GM12878 (cell line): ENCODE measurements at regions not wholly inside any gene's neighbourhood (a gene's known extent, or its start where the extent isn't known, plus 50 kb on each side); places are given as distances from the start of the nearest gene placed in this dataset.
"Not testable (repeated sequence)": the region's sequence is repeated elsewhere in the genome, so short reads cannot be mapped to it uniquely, and the experiment has no call there.

Experiments used
- ATAC-seq: fragments of 200-7000 bp; cut with Tn5 transposase; 3 replicates; pipeline ENCODE4 v1.9.1; 2020; ENCODE audit warnings: mild to moderate bottlenecking, moderate library complexity
- BruUV-seq: library from RNA; stranded (reverse); fragments of 400-500 nt; replicated peaks from 2 replicates; lab custom pipeline; 2021; lab: Mats Ljungman, UMichigan
- CTCF ChIA-PET: fragments of 300-600 bp; sonication (Branson Sonifier 250); formaldehyde crosslinking; extraction: SDS; loops from one replicate; lab custom pipeline; 2021; ENCODE audit warnings: inconsistent platforms; lab: Yijun Ruan, JAX
- POLR2A ChIA-PET: fragments of 350-600 bp; formaldehyde crosslinking; extraction: SDS; loops from one replicate; lab custom pipeline; 2021; ENCODE audit warnings: inconsistent platforms; lab: Charles Lee
- RAD21 ChIA-PET: fragments of 300-600 bp; sonication (Branson Sonifier 250); formaldehyde crosslinking; loops from one replicate; lab custom pipeline; 2023; ENCODE audit warnings: antibody characterized with exemption; ENCODE audit not compliant: unreplicated experiment; lab: Charles Lee
- SMC1A ChIA-PET: fragments of 300-600 bp; sonication (Branson Sonifier 250); formaldehyde crosslinking; loops from one replicate; lab custom pipeline; 2023; ENCODE audit not compliant: unreplicated experiment, uncharacterized antibody; lab: Charles Lee
- DNase-seq: peaks from one replicate; pipeline ENCODE4 v3.0.0-alpha.2; 2011; ENCODE audit warnings: low read depth, low spot score
- FAIRE-seq: peaks from 3 replicates; lab custom pipeline; 2011; peaks lifted over from hg19 to GRCh38; lab: Jason Lieb, UNC
- H2AFZ ChIP-seq: 2 replicates; pipeline ENCODE4 v1.6.0; 2011; ENCODE audit warnings: low read depth, low read length, control low read depth; ENCODE audit not compliant: control insufficient read depth
- H3K27ac ChIP-seq: 2 replicates; pipeline ENCODE4 v1.5.1; 2011; ENCODE audit warnings: control low read depth; ENCODE audit not compliant: control insufficient read depth, insufficient read depth
- H3K27me3 ChIP-seq, 2 experiments: replicated peaks in 1 of 2; 2 replicates each; pipeline versions ENCODE4 v1.6.0 to v1.6.1; 2011; ENCODE audit warnings: low read length in 1 of 2; ENCODE audit not compliant: control insufficient read depth in 2 of 2, insufficient read depth in 2 of 2
- H3K36me3 ChIP-seq, 2 experiments: 2 replicates each; pipeline ENCODE4 v1.5.1; 2011; ENCODE audit warnings: low read length in 1 of 2; ENCODE audit not compliant: control insufficient read depth in 2 of 2, insufficient read depth in 2 of 2
- H3K4me1 ChIP-seq: 2 replicates; pipeline ENCODE4 v1.6.1; 2011; ENCODE audit warnings: mild to moderate bottlenecking, low read length, moderate library complexity, mixed read lengths; ENCODE audit not compliant: control insufficient read depth, insufficient read depth
- H3K4me2 ChIP-seq: 2 replicates; pipeline ENCODE4 v1.6.0; 2011; ENCODE audit warnings: control low read depth; ENCODE audit not compliant: control insufficient read depth, insufficient read depth
- H3K4me3 ChIP-seq: fragments of 200-600 bp; sonication (generic); 2 replicates; pipeline ENCODE4 v1.5.1; 2016
- H3K79me2 ChIP-seq: 2 replicates; pipeline ENCODE4 v1.6.0; 2011; ENCODE audit warnings: low read length; ENCODE audit not compliant: control insufficient read depth, insufficient read depth
- H3K9ac ChIP-seq: 2 replicates; pipeline ENCODE4 v1.8.0; 2011; ENCODE audit warnings: low read length, control low read depth, mixed read lengths; ENCODE audit not compliant: control insufficient read depth, insufficient read depth
- H3K9me3 ChIP-seq: replicated peaks from 3 replicates; pipeline ENCODE4 v1.5.1; 2011; ENCODE audit warnings: mild to moderate bottlenecking, low read length; ENCODE audit not compliant: control insufficient read depth, insufficient read depth
- H4K20me1 ChIP-seq: 2 replicates; pipeline ENCODE4 v1.6.0; 2011; ENCODE audit not compliant: control insufficient read depth, insufficient read depth
- NFXL1 ChIP-seq: fragments of 450-650 bp; IDR thresholded peaks from 2 replicates; pipeline ENCODE4 v1.6.1; 2017; ENCODE audit warnings: antibody characterized with exemption, mild to moderate bottlenecking, borderline replicate concordance
- NFYA ChIP-seq: IDR thresholded peaks from 2 replicates; pipeline ENCODE4 v1.6.1; 2011; ENCODE audit warnings: low read depth, mild to moderate bottlenecking, low read length, improper control_type of control experiment, borderline replicate concordance
- TCF3 ChIP-seq: IDR thresholded peaks from 2 replicates; pipeline ENCODE4 v1.6.1; 2012; ENCODE audit warnings: low read depth, mild to moderate bottlenecking, low read length, borderline replicate concordance; ENCODE audit not compliant: insufficient read depth
- ZNF24 ChIP-seq: fragments of 450-650 bp; IDR thresholded peaks from 2 replicates; pipeline ENCODE4 v1.6.1; 2017; ENCODE audit warnings: antibody characterized with exemption, mild to moderate bottlenecking
- WGBS: methylation state at CpG from one replicate; pipeline ENCODE4 v1.1.6; 2016; ENCODE audit warnings: low lambda C conversion rate; ENCODE audit not compliant: insufficient replicate concordance, insufficient coverage; ENCODE audit errors: missing lambda C conversion rate; 5-methylcytosine and 5-hydroxymethylcytosine counted together
- in situ Hi-C: fragments of 300-500 bp; cut with MboI; formaldehyde crosslinking; loops from 9 replicates; pipeline ENCODE4 v1.14.3; 2018; ENCODE audit warnings: mixed read lengths
- intact Hi-C: fragments of 100-400 bp; cut with micrococcal nuclease; formaldehyde crosslinking; loops from one replicate; pipeline ENCODE4 v1.14.2; 2022; ENCODE audit not compliant: unreplicated experiment
- TF ChIP-seq, protein P1 (sequence below), 3 experiments: IDR thresholded peaks in 2 of 3; conservative IDR thresholded peaks in 1 of 3; 2 replicates each; pipeline ENCODE4 v1.5.1; 2011; ENCODE audit warnings: low read depth in 3 of 3, low read length in 3 of 3, mild to moderate bottlenecking in 3 of 3, control low read depth in 2 of 3, moderate library complexity in 2 of 3, inconsistent platforms in 1 of 3, mixed read lengths in 1 of 3; ENCODE audit not compliant: control insufficient read depth in 2 of 3, insufficient read depth in 1 of 3; ENCODE audit errors: extremely low read depth in 1 of 3

DNA sequence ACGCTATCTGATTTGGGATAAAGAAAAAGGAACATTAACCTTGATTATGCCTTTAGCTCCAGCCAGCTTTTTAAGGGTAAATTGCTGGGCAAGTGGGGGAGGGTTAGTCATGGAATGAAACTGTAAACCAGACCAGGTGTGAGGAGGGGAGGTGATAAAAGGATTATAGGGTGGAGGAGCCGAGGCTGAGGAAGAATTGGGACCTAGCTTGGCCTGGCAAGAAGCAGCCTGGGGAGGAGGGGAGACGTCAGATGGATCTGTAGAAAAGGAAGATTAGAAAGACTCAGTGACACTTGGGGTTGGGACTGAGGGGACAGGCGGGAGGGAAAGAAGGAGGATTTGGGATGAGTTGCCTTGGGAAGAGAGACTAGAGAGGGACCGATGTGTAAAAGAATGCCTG lies 590.8 kb upstream of the MDGA2 start:
- RAD21 ChIA-PET, H3K79me2 ChIP-seq, H3K9ac ChIP-seq, H3K4me2 ChIP-seq, DNase-seq, intact Hi-C loops, CTCF ChIA-PET, H3K9me3 ChIP-seq, H3K27ac ChIP-seq, H4K20me1 ChIP-seq, BruUV-seq, H3K36me3 ChIP-seq, SMC1A ChIA-PET, H3K4me3 ChIP-seq, ATAC-seq, H3K27me3 ChIP-seq, POLR2A ChIA-PET, H3K4me1 ChIP-seq, in situ Hi-C loops, FAIRE-seq, H2AFZ ChIP-seq: not testable (repeated sequence)
- WGBS = 6% methylated on average over 5 of the region's 5 CpGs

DNA sequence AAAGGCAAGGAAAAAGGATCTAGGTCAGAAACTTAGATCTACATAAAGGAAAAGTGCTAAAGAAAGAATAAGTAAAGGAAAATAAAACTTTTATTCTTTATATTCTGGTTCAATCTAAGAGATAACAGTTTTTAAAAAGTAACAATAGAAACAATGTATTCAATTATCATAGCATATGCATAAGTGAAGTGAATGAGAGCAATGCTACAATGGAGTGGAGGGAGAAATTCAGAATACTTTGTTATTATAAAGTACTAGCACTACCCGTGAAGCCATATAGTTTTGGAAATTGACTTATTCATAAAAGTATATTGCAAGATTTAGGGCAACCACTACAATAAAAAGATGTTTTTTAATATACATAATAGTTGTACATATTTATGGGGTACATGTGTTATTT lies 586.0 kb upstream of the MDGA2 start:
- in situ Hi-C loops (no loop called here), intact Hi-C loops (no loop called here)
- WGBS = 56% methylated on average over 1 of the region's 1 CpG

DNA sequence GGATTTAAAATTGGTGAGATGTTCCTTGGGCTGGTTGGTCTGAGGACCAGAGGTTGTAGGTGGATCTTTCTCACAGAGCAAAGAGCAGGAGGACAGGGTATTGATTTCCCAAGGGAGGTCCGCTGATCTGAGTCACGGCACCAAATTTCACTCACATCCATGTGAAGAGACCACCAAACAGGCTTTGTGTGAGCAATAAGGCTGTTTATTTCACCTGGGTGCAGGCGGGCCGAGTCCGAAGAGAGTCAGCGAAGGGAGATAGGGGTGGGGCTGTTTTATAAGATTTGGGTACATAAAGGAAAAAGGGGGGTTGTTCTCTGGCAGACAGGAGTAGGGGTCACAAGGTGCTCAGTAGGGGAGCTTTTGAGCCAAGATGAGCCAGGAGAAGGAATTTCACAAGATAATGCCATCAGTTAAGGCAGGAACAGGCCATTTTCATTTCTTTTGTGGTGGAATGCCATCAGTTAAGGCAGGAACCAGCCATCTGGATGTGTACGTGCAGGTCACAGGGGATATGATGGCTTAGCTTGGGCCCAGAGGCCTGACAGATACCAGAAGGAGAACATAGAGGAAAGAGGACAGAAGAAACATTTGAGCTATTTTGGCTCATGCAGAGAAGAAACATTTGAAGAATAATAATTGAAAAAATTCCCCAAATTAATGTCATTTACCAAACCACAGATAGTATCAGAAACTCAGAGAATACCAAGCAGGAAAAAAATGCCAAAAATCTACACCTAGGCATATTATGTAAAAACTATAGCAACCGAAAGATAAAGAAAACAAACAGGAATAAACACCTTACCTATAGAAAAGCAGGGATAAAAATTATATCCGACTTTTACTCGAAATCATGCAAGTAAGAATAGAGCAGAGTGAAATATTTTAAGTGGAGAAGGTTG lies 585.2 kb upstream of the MDGA2 start:
- H3K9ac ChIP-seq, H2AFZ ChIP-seq, H4K20me1 ChIP-seq, in situ Hi-C loops, H3K4me2 ChIP-seq, POLR2A ChIA-PET, H3K27me3 ChIP-seq, DNase-seq, H3K36me3 ChIP-seq, CTCF ChIA-PET, BruUV-seq, RAD21 ChIA-PET, ATAC-seq, H3K4me1 ChIP-seq, H3K79me2 ChIP-seq, H3K4me3 ChIP-seq, H3K9me3 ChIP-seq, FAIRE-seq, intact Hi-C loops, H3K27ac ChIP-seq: not testable (repeated sequence)
- 50% methylated on average over 10 of the region's 10 CpGs for WGBS
- SMC1A ChIA-PET = interaction anchor here (1.2 kb wide), 1 partner anchor 12 kb away, joined by 3 read pairs; no protein-coding TSS in a partner anchor

More for the DNA sequence above, 586.0 kb upstream of the MDGA2 start:
- H3K79me2 ChIP-seq = no peaks in the 10 kb centered on the region
- no peaks in the 10 kb centered on the region for H3K36me3 ChIP-seq
- no peak overlapping the region for H3K4me2 ChIP-seq
- ChIA-PET CTCF (no interaction called here), POLR2A (no interaction called here), RAD21 (no interaction called here), SMC1A (interaction anchor here (1.2 kb wide), 1 partner anchor 11 kb away, joined by 3 read pairs; no protein-coding TSS in a partner anchor)
- H3K27ac ChIP-seq = no peak overlapping the region
- FAIRE-seq (no peak), DNase-seq (no peak), ATAC-seq (no peak)
- no TSS peak for BruUV-seq
- no peaks in the 10 kb centered on the region for H3K9me3 ChIP-seq
- H4K20me1 ChIP-seq = no peaks in the 10 kb centered on the region
- no peaks in the 10 kb centered on the region for H3K27me3 ChIP-seq
- no peak overlapping the region for H3K4me3 ChIP-seq
- H2AFZ ChIP-seq = no peak overlapping the region
- TF ChIP-seq NFYA (no peak), NFXL1 (no peak), ZNF24 (no peak), TCF3 (no peak)
- TF ChIP-seq, protein P1, sequence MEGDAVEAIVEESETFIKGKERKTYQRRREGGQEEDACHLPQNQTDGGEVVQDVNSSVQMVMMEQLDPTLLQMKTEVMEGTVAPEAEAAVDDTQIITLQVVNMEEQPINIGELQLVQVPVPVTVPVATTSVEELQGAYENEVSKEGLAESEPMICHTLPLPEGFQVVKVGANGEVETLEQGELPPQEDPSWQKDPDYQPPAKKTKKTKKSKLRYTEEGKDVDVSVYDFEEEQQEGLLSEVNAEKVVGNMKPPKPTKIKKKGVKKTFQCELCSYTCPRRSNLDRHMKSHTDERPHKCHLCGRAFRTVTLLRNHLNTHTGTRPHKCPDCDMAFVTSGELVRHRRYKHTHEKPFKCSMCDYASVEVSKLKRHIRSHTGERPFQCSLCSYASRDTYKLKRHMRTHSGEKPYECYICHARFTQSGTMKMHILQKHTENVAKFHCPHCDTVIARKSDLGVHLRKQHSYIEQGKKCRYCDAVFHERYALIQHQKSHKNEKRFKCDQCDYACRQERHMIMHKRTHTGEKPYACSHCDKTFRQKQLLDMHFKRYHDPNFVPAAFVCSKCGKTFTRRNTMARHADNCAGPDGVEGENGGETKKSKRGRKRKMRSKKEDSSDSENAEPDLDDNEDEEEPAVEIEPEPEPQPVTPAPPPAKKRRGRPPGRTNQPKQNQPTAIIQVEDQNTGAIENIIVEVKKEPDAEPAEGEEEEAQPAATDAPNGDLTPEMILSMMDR (IDR thresholded peaks at IDR 0.05 in 2 of 3, conservative IDR thresholded peaks at IDR 0.05 in 1 of 3; ENCODE audit: control insufficient read depth in 2 of 3, extremely low read depth in 1 of 3, insufficient read depth in 1 of 3, low read depth in 3 of 3, low read length in 3 of 3) = no peak
- no peak overlapping the region for H3K9ac ChIP-seq
- no peaks in the 10 kb centered on the region for H3K4me1 ChIP-seq
